HG03135 (cell line): ENCODE measurements at regions not wholly inside any gene's neighbourhood (a gene's known extent, or its start where the extent isn't known, plus 50 kb on each side); places are given as distances from the start of the nearest gene placed in this dataset.
A peak's percentile ranks its signal among the peaks of the same experiment; 100 is the strongest.
"Not testable (repeated sequence)": the region's sequence is repeated elsewhere in the genome, so short reads cannot be mapped to it uniquely, and the experiment has no call there.

Experiments
- ATAC-seq: cut with Tn5 transposase; IDR thresholded peaks from one replicate; pipeline ENCODE4 v1.9.1; 2021; ENCODE audit warnings: mild to moderate bottlenecking, moderate library complexity; ENCODE audit not compliant: unreplicated experiment

GRCh38 chr11:100578831-100579311, 108.2 kb upstream of the ARHGAP42 start:
- ATAC-seq, result no peak

- no peak for ATAC-seq
These were observed 105.8 kb upstream of the ARHGAP42 start for GRCh38 chr11:100581318-100581717.

- ATAC-seq, result no peak
These were observed 102.7 kb upstream of the ARHGAP42 start for GRCh38 chr11:100584201-100584985.

GRCh38 chr11:100585728-100586127, 101.4 kb upstream of the ARHGAP42 start:
- ATAC-seq, result no peak

DNA sequence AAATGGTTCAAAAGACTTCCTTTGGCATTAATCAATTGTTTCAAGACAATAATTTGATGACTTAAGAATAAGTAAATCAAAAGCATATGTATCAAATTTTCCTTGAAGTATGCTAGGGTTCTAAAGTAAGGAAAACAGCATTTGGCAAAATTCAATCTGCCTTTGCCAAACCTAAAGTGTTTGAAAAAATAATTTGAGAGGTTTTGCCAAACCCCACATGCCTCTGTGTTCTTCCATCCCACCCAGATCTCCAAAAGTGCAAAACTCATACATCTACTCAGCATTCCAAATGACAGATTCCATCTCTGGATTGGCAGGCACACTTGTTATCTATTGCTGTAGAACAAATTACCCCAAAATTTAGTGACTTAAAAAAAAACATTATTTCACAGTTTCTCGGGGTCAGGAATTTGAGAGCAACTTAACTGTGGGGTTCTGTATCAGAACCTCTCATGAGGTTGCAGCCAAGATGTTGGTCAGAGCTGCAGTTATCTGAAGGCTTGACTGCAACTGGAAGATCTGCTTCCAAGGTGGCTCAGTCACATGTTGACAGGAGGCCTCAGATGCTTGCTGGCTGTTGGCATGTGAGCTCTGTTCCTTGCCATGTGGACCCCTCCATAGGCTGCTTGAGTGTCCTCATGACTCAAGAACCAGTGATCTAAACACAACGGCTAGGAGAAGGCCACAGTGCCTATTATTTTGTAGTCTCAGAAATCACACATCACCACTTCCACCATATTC, 100.6 kb upstream of the ARHGAP42 start:
- ATAC-seq, result no peak

DNA sequence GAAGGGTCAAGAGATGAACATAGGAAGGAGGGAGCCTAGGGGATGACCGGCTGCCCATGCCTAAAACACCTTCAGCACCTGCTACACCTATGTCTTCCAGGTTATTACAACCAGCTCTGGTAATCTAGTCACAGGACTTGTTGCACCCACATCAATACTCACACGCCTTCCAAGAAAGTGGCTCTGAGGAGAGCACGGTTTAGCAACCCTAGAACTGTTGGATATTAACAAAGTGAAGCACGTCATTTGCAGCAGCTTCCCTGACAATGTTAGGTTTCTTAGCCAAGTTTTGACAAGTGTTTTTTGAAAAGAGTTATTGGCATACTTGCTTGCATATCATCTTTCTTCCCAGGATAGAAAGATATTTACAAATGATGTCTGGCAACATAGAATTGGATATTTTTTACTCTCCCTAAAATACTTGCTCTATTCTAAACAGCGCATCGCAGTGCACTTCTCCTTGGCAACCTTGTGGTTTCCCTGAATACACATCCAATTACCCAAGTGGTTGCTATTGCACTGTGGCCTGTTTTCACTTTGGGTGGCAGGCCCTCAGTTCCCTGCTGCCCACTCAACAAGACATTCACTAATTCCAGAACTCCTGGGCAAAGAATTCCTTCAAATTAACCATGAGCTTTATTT, 94.3 kb upstream of the ARHGAP42 start:
- ATAC-seq, result no peak

- ATAC-seq, result no peak
These were observed 93.8 kb upstream of the ARHGAP42 start for GRCh38 chr11:100593291-100593690.

- ATAC-seq, result no peak
These were observed 92.8 kb upstream of the ARHGAP42 start for GRCh38 chr11:100594320-100594719.

GRCh38 chr11:100600941-100601340, 86.1 kb upstream of the ARHGAP42 start:
- no peak for ATAC-seq

GRCh38 chr11:100602716-100603115, 84.4 kb upstream of the ARHGAP42 start:
- ATAC-seq, result no peak

- not testable (repeated sequence) for ATAC-seq
These were observed 79.3 kb upstream of the ARHGAP42 start for GRCh38 chr11:100607761-100608160.

DNA sequence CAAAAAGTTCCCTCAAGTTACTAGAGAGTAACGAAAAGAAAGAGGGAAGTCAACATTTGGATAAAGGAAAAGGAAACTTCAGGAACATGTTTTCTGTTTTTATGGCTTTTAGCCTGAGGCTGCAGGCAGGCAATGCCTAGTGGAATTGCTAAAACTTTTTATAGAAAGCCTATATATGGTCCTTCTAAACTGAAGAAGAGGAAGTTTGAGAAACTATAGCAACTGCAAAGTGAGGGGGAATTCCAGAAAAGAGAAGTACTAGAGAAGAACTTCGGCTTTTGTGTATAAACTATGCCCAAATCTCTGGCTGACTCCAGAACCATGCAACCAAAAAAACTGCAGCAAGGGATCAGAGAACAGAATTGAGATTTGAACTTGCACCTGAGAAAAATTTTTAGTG, 74.3 kb upstream of the ARHGAP42 start:
- ATAC-seq, result peak; percentile 73

DNA sequence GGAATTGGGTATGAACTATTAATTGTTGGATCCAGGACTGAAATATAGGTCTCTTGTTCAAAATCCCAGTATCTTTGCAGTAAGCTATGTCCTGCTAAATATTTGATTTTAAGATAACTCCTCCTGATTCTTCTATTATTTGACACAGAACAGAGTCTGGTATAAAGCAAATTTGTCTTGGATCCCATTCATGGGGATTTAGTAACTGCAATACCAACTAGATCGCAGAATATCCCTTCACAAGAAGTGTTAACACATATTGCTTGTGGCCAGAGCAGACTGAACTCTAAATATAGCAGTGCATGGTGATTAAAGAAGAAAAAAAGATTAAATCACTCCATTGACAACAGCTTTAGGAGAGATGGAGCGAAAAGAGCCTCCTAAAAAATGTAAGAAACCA, 68.2 kb upstream of the ARHGAP42 start:
- ATAC-seq, result no peak

- ATAC-seq, result no peak
These were observed 67.6 kb upstream of the ARHGAP42 start for GRCh38 chr11:100619484-100619883.

DNA sequence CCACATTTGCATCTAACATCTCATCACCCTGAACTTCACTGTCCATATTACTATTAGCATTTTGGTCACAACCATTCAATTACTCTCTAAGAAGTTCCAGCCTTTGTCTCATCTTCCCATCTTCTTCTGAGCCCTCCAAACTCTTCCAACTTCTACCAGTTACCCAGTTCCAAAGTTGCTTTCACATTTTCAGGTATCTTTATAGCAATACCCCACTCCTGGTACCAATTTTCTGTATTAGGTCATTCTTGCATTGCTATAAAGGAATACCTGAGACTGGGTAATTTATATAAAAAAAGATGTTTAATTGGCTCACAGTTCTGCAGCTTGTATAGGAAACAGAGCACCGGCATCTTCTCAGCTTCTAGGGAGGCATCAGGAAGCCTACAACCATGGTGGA, 64.7 kb upstream of the ARHGAP42 start:
- ATAC-seq, result no peak

DNA sequence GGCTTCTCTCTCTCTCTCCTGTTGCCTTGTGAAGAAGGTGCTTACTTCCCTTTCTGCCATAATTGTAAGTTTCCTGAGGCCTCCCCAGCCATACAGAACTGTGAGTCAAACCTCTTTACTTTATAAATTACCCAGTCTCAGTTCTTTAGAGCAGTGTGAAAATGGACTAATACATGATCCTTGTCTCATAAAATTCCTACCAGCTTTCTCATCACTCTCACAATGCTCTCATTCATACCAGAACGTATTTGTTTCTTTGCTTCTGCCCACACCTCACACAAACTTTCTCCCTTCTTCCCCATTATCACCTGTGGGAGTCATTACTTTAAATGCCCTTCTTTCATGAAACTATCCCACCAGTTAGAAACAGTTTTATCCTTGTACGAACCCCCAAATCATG, 62.7 kb upstream of the ARHGAP42 start:
- ATAC-seq, result no peak

DNA sequence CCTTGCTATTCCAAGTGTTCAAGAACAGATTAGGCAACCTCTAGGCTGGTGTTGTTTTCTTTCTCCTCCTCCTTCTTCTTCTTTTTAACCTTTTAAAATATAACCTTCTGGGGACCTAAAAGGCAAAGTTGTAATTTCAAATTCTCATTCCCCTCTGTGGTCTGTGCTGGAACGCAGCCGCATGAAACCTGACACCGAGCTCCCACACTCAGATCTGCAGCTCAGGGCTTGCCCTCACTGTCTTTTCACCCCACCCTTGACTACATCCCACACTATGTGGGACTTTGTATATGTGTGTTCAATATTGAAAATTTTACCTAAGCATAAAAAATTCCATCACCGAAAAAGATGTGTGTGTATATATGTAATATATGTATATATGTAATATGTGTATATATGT, 62.0 kb upstream of the ARHGAP42 start:
- ATAC-seq, result no peak

GRCh38 chr11:100629671-100630070, 57.4 kb upstream of the ARHGAP42 start:
- ATAC-seq, result no peak

- ATAC-seq, result no peak
These were observed 56.2 kb upstream of the ARHGAP42 start for GRCh38 chr11:100630898-100631297.

DNA sequence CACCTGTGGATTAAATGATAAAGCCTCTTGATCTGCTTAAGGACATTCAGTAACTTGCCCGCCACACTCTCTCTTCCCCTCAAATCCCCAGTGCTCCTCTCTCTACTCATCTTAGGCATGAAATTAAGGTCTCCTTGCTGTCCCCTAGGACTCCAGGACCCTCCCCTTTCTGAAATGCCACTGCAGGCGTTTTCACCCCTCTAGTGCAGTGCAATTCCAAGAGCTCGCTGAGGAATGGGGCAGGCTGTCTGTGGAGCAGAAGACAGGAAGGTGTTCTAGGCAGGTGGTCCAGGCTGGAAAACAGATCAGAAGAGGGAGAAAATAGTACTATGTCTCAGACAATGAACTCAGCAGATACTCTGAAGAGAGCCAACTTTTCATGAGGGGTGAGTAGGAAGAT, 55.8 kb upstream of the ARHGAP42 start:
- no peak for ATAC-seq

DNA sequence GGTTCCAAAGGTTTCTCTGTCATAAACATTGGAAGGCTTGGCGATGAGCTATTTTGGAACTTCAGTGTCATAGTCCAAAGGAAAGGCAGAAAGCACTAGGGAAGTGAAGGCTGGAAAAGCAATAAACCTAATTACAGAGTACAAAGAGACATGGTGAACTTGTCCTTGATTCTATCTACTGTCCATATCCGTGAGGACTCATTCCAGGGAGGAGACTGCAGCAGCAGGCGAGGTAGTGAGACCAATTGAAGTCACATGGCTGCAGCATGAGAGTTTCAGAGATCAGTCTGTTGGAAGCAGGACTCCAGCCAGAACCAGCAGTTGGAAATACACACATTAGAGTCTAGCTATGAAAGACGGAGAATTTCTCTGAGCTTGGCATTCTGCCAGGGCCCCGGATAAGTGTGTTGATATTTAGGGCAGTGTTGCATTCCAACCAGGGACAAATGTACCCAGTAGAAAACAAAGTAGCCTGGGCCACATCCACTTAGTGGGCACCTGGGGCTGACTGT, 54.1 kb upstream of the ARHGAP42 start:
- ATAC-seq, result no peak

DNA sequence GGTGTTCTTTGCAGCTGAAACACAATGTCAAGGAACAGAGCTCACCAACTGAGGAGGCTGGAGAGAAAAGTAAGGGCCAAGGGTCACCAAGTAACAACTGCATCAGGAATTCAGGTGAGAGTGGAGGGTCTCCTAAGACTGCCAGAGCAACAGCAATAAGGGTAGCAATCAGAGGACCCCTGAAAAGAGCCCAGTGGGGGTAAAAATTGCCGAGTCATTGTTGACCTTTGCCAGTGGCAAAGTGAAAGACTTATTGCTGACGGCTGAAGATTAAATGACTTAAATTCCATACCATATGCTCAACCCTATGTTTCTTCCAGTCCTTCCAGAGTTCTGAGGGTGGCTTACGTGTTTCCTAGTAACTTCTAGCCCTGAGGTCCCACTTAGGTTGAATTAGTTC, 51.9 kb upstream of the ARHGAP42 start:
- ATAC-seq, result no peak
